ENCODE measurements at regions not wholly inside any gene's neighbourhood (a gene's known extent, or its start where the extent isn't known, plus 50 kb on each side); places are given as distances from the start of the nearest gene placed in this dataset.
A peak's percentile ranks its signal among the peaks of the same experiment; 100 is the strongest.
"Not testable (repeated sequence)": the region's sequence is repeated elsewhere in the genome, so short reads cannot be mapped to it uniquely, and the experiment has no call there.

GRCh38 chr12:46546634-46547273 lies 174.2 kb upstream of the SLC38A2 start:
- DNase-seq, result no peak

GRCh38 chr12:46543378-46543795 lies 170.8 kb upstream of the SLC38A2 start:
- not testable (repeated sequence) for DNase-seq

- no peak for DNase-seq
Observed at GRCh38 chr12:46538976-46539375, 166.4 kb upstream of the SLC38A2 start.

DNA sequence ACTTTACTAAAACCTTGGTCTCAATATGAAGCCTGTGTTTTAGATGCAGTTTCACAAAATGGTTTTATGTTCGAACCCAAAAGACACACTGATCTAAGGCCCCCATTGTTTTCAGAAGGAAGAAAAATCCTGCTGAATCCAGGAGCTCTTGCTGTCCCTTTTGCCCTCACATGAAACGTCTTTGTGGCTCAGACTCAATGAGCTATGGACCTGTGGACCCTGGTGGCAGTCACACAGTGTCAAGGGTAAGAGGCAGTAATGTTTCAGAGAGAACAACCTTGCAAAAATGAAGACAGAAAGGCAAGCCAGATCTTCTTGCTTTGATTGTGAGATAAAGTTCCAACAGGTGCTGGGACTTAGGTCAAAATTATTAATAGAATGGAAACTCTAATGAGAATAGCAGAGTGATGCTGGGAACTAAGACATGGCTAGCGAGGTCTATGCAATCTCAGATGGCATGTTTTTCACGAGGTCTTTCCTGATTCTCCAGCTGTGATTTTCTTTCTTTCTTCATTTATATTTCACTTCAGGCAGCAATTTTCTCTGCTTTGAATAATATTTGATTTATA lies 164.9 kb upstream of the SLC38A2 start:
- no peak for DNase-seq

- not testable (repeated sequence) for DNase-seq
Observed at GRCh38 chr12:46536316-46536715, 163.7 kb upstream of the SLC38A2 start.

GRCh38 chr12:46535907-46536306 lies 163.3 kb upstream of the SLC38A2 start:
- no peak for DNase-seq

GRCh38 chr12:46535376-46535775 lies 162.8 kb upstream of the SLC38A2 start:
- DNase-seq, result no peak

DNA sequence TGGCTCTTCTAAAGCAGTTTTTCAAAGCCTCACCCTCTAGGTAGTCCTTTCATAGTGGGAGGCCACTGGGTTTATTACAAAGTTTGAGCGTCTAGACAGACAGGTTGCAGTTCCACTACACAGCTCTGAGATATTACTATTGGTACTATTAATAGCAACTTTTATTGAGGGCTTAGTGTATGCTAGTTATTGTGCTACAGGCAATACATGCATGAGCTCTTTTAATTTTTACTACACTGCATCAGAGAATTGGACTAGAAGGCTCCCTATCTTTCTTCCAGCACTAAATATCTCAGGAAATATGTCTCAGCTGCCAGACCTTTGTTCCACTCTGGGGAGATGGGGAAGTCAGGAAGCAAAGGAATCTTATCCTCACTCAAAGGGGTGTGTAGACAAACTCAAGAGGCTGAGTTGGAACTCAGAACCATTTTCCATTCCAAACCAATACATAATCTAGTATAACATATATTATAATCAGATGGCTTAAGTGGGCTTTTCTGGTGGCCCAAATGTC lies 161.8 kb upstream of the SLC38A2 start:
- no peak for DNase-seq

DNA sequence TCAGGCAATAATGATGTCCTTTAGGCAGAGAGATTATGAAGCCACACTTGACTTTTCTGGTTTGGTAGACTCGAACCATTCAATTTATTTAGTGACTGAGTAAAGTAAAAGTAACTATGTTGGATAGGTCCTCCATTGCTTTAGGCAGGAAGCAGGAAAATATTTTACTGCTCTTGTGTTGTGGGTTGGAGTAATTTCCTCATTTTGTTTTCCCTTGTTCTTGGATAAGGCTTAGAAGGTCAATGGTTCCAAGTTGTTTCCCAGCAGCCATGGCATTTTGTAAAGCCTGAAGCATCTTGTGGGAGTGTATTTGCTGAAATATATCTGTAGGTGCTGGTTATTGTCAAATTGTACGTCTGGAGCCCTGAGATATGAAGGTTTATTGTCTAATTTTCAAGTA lies 161.2 kb upstream of the SLC38A2 start:
- DNase-seq, result no peak

DNA sequence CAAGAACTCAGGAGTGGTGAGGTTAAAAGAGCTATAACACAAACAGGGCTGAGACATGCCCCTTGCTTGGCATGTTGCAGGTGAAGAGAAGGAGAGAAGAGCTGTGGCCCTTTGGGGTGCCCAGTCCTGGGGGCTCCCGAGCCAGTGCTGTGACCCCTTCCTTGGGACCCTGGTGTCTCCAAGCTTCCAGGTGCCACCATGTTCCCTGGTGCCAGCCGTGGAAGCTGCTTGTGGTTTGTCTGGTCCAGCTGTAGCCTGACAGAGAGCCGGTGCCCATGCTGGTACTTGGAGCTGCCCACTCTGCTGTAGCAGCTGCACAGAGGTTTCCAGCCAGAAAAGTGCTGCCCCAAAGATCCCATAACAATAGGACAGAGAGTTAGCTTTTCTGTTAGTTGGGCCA lies 159.2 kb upstream of the SLC38A2 start:
- no peak for DNase-seq

GRCh38 chr12:46531059-46531785 lies 158.6 kb upstream of the SLC38A2 start:
- no peak for DNase-seq

DNA sequence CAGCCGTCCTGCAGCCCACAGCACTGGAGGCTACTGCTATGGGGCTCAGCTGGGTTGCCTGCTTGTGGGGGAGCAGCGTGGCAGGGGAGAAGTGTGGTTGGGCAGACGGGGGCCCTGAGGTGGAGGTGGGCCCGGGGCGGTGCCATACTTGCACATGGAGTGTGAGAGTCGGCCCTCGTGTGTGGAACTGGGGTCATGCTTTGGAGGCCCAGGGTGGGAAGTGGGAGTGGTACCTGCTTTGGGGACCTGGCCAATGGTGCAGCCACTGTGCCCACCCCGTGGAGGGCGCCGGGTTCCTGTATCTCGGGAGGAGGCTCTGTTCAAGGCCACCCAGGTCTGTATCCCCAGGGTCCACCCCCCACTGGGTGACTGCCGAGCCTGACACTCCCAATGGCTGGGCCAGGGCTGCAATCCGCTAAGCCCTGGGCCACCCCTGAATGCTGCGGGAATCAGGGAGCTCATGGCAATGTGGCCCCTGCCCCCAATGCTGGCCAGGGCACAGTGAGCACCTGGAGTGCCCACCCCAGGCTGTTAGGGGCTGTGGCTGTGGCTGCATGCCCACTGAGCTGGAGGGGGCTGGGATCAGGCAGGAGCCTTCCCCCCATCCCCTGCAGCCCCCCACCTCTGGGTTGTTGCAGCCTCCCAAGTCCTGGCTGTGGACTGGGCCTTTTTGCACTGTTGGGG lies 157.9 kb upstream of the SLC38A2 start:
- no peak for DNase-seq

- no peak for DNase-seq
Observed at GRCh38 chr12:46526233-46526632, 153.7 kb upstream of the SLC38A2 start.

DNA sequence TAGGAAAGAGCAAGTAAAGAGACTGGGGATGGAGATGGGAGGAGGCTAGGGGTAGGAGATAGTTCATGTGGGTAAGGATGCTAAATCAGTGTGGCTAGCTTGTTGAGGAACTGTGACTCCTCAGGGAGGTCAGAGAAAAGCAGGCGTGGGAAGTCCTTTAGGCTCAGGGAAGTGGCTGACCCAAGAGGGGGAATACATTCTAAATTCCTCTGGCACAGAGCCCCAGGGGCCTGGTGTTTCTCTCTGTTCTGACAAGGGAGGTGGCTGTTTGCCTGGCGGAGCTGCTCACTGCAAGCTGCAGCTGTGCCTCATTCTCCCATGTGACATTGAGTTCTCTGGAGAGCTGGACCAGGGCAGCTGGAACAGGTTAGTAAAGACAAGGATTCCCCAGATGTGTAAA lies 152.2 kb upstream of the SLC38A2 start:
- DNase-seq, result no peak

GRCh38 chr12:46523863-46524770 lies 151.5 kb upstream of the SLC38A2 start:
- peak; percentile 38 to 39 for DNase-seq

DNA sequence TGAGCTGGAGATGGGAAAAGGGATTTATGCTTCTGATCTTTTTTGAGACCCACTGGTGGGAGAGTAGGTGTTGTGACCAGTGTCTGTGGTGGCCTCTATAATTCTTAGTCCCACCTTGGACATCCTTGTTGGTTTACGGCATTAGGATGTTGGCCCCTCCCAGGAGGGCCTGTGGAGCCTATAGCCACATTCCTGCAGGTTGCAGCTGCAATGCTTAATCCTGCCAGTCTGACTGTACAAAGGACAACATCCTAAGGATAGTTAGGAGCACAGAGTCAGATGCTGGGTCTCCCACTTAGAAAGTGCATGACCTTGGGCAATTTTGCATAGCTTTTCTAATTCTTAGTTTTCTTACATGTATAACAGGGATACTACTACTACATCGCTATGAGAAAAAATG lies 150.9 kb upstream of the SLC38A2 start:
- no peak for DNase-seq

DNA sequence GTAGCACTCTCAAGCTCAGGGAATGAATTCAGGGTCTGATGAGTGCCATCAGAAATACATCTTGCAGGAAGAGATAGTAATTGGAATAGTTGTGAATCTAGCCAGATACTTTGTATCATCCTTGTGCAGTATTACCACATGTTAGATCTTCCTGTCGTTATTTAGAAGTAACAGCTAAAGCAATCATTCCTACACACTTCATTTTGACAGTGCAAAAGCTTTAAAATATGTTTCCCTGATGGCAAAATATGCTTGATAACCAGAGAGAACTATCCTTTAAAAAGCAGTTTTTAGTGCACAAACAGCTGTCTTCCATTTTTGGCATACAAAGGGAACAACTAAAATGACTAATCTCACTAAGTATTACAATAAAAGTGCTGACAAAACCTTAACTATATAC lies 149.5 kb upstream of the SLC38A2 start:
- no peak for DNase-seq

- no peak for DNase-seq
Observed at GRCh38 chr12:46521145-46521544, 148.6 kb upstream of the SLC38A2 start.

DNA sequence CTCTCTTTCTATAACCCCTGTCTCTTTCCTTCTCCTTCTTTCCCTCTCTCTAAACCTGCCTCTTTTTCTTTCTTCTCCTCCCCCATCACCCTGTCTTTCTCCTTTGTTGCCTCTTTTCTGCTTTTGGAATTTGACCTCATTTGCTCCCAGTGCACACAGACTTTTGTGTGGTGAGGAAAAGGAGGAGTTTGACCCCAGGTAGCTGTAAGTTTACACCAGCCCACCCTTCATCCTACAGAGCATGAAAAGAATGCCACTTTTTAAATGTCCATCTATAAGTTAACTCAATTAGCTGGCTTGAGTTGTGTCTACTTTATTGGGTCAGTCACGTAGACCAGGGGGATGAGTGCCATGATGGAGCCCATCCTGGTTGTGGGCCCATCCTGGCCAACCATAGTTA lies 146.8 kb upstream of the SLC38A2 start:
- DNase-seq, result no peak

DNA sequence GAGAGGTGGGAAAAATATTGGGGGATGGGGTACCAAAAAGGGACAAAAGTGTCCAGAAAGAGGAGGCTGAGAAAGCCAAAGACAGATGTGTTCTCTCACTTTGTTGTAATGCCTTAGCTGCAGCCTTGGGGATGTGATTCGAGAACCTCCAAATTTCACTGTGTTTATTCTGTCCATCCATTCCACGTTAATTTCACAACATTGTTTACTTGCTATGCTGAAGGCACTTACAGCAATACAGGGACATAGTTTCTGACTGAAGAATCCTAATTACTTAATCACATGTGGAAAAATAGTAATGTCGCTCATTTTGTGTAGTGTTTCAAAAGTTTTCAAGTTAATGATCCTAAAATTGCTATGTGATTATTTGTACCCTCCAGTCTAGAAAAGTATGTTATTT lies 146.2 kb upstream of the SLC38A2 start:
- DNase-seq, result no peak

GRCh38 chr12:46518169-46518568 lies 145.6 kb upstream of the SLC38A2 start:
- DNase-seq, result no peak

- DNase-seq, result no peak
Observed at GRCh38 chr12:46517579-46517962, 145.0 kb upstream of the SLC38A2 start.
